Thymus (tissue), 11 donors: ENCODE measurements at regions not wholly inside any gene's neighbourhood (a gene's known extent, or its start where the extent isn't known, plus 50 kb on each side); places are given as distances from the start of the nearest gene placed in this dataset.
"Not testable (repeated sequence)": the region's sequence is repeated elsewhere in the genome, so short reads cannot be mapped to it uniquely, and the experiment has no call there.

Experiments used
- DNase-seq, 9 donors: peaks; one replicate each; pipeline ENCODE4 v3.0.0-alpha.2; 2013; ENCODE audit warnings: low spot score in 9 of 9, low read depth in 6 of 9, missing footprints in 1 of 9
- H3K27ac ChIP-seq, 2 donors: one replicate each; pipeline ENCODE4 v1.5.1; 2013; ENCODE audit warnings: control low read depth in 1 of 2, low read depth in 1 of 2, low read length in 1 of 2, mild to moderate bottlenecking in 1 of 2, moderate library complexity in 1 of 2
- H3K27me3 ChIP-seq, 2 donors: one replicate each; pipeline ENCODE4 v1.5.1; 2013; ENCODE audit warnings: low read length in 1 of 2; ENCODE audit not compliant: control insufficient read depth in 2 of 2, insufficient read depth in 1 of 2
- H3K36me3 ChIP-seq, 2 donors: one replicate each; pipeline ENCODE4 v1.5.1; 2013; ENCODE audit warnings: low read length in 1 of 2, mild to moderate bottlenecking in 1 of 2, moderate library complexity in 1 of 2; ENCODE audit not compliant: control insufficient read depth in 2 of 2, insufficient read depth in 2 of 2
- H3K4me1 ChIP-seq, 2 donors: one replicate each; pipeline ENCODE4 v1.5.1; 2013; ENCODE audit warnings: low read length in 2 of 2; ENCODE audit not compliant: control insufficient read depth in 2 of 2, insufficient read depth in 2 of 2
- H3K4me3 ChIP-seq, 2 donors: one replicate each; pipeline ENCODE4 v1.5.1; 2013; ENCODE audit warnings: low read length in 2 of 2, control low read depth in 1 of 2, mild to moderate bottlenecking in 1 of 2
- H3K9me3 ChIP-seq, 2 donors: one replicate each; pipeline ENCODE4 v1.5.1; 2013; ENCODE audit warnings: low read length in 1 of 2, mild to moderate bottlenecking in 1 of 2; ENCODE audit not compliant: control insufficient read depth in 2 of 2, insufficient read depth in 1 of 2
- WGBS: extraction: QIAGEN DNeasy Blood & Tissue Kit; methylation state at CpG from one replicate; pipeline ENCODE4 v1.1.7; 2013; 5-methylcytosine and 5-hydroxymethylcytosine counted together
- donor health status: healthy.

DNA sequence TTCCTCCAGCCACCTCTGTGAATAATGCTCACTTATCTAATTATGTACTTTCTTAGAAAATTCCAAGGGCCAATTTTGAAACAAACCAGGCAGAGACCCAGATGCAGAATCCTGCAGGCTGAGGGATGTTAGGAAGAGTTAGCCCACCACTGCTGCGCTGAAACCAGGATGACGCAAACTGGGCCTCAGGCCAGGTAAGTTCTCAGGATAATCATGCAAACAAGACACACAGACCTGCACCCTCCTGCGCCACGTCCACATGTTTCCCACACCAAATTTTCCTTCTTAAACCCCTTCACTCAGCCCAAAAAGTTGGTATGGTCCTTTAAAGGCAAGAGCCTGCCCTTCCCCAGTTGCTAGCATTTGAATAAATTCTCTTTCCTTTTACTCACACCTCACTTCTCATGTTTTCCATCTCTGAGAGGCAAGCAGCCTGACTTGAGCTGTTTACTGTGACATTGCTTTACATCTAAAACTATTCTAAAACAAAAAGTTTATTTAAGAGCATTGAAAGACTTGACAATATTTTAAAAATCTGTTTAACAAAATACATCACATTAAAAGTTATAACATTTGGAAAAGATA lies 887.1 kb downstream of the LRRIQ3 start:
- Histone ChIP-seq H3K4me1 (no peaks in the 10 kb centered on the region), H3K9me3 (no peaks in the 10 kb centered on the region), H3K36me3 (no peaks in the 10 kb centered on the region), H3K4me3 (no peak overlapping the region), H3K27me3 (no peaks in the 10 kb centered on the region), H3K27ac (no peak overlapping the region)
- WGBS = 76% methylated on average over 4 of the region's 4 CpGs
- DNase-seq = no peak

DNA sequence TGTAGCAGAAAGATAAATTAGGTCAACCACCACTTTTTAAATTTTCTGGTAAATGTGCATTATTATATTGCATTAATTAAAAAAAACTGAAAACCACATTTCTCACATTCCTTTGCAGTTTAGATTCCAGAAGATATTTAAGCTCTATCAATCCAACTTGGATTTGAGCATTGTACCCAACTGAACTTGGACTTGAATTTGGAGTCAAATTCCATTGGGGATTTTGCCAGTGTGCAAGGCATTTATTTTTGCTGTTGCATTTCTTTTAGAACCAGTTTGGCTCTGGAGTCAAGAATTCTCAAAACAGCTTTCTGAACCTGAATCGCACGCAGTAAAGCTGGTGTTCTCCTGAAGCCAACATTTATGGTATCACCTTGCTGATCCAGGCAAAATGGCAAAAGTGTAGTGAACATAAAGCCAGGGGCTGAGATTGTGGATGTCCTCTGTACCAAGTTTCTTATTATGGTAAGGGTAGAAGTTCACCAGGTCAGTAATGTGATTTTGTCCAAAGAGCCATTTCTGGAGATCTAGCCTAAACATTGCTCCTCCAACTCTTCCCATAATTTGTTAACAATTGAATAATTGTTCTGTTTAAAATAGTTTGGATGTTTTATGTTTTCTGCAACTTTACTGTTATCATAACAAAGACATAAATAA lies 890.9 kb downstream of the LRRIQ3 start:
- H3K36me3 ChIP-seq = no peaks in the 10 kb centered on the region
- no peak overlapping the region for H3K27ac ChIP-seq
- no peaks in the 10 kb centered on the region for H3K27me3 ChIP-seq
- WGBS = 96% methylated on average over 2 of the region's 2 CpGs
- no peak for DNase-seq
- no peak overlapping the region for H3K4me3 ChIP-seq
- no peaks in the 10 kb centered on the region for H3K4me1 ChIP-seq
- no peaks in the 10 kb centered on the region for H3K9me3 ChIP-seq

DNA sequence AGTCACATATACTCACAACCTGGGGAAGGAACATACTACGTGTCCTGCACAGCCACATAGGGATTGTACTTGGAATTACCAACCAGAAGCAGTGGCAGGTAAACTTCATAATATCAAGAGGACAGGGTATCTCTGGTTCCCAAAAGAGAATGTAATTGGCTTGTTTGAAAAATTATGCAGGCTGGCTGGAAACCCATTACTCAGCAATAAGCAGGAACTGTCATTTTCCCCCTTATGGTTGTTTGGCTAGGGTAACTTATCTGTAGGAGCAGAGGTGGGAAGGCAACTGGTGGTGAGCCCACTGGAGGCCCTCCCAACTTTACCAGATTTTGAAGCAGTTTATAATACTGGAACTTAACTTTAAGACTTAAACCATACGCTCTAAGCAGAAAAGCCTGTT lies 924.1 kb downstream of the LRRIQ3 start:
- Histone ChIP-seq H3K9me3 (peaks cover 0 to 6% of the 10 kb centered on the region in 2 donors), H3K4me1 (no peaks in the 10 kb centered on the region), H3K36me3 (no peaks in the 10 kb centered on the region), H3K27me3 (no peaks in the 10 kb centered on the region), H3K27ac (no peak overlapping the region), H3K4me3 (no peak overlapping the region)
- WGBS = 85% methylated on average over 2 of the region's 2 CpGs
- no peak for DNase-seq

DNA sequence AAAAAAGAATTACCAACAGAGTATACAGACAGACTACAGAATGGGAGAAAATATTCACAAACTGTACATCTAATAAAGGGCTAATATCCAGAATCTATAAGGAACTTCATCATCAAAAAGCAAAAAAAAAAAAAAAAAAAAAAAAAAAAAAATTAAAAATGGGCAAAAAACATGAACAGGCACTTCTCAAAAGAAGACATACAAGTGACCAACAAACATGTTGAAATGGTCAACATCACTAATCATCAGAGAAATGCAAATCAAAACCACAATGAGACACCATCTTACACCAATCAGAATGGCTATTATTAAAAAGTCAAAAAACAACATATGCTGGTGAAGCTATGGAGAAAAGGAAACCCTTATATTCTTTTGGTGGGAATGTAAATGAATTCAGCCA lies 952.8 kb downstream of the LRRIQ3 start:
- H3K36me3 ChIP-seq, H3K9me3 ChIP-seq, DNase-seq, H3K27ac ChIP-seq, H3K4me1 ChIP-seq, H3K27me3 ChIP-seq, H3K4me3 ChIP-seq: not testable (repeated sequence)

DNA sequence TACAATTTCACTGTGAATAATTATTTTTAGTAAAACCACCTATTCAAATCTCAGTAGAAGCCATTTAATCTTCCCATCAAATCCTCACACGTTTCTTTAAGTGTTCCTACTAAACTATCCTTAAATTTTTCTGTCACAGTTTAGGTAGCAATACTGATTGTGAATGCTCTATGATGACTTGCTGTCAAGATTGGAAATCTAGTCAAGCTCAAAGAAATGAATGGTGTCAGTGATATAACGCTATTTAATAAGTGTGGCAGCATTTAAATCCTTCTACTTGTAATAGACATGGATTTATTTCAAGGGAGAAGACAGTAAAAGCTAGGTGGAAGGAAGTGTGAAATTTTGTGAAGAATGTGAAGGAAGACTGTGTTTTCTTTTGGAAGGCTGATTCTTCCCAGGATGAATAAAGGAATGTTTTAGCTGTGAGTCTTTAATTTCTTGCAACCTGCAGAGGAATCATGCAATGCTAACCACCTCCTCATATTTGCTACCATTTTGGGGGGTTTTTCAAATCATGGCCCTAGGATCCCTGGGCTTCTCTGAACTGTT lies 936.7 kb upstream of the NEGR1 start:
- H3K27me3 ChIP-seq = no peaks in the 10 kb centered on the region
- H3K27ac ChIP-seq = no peak overlapping the region
- 60% methylated on average over 2 of the region's 2 CpGs for WGBS
- no peak for DNase-seq
- H3K4me3 ChIP-seq = no peak overlapping the region
- no peaks in the 10 kb centered on the region for H3K36me3 ChIP-seq
- H3K4me1 ChIP-seq = no peaks in the 10 kb centered on the region
- no peaks in the 10 kb centered on the region for H3K9me3 ChIP-seq

DNA sequence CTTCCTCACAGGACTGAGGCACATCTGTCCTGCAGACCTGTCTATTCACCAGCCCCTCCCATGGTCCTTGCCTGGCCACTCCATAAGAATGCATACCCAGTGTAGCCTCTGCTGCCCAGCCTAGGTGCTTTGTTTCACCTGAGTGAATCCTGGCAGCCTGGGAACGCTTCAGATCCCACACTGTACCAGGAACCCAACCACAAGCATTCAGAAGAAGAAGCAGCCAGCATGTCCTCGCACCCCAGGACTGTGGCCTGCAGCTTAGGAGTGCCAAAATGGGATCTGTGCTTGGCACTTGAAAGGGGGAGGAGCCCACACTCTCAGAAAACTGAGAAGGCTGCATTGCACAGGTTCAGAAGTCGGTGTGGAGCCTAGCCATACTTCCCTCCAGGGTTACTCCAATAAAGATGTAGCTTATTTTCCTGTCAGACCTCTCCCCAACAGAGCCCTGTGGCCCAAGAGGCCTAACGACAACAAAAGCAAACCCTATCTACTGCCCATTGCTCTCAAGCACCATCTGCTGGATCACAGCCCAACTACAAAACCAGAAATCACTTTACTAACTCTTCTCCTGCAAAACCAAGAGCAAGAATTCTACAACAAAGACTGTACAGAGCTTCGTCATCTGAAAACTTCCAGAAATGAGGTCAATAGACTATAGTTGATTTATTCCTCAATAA lies 923.1 kb upstream of the NEGR1 start:
- H3K9me3 ChIP-seq = peaks cover 0 to 7% of the 10 kb centered on the region in 2 donors
- WGBS = 75% methylated on average over 5 of the region's 5 CpGs
- H3K27me3 ChIP-seq = no peaks in the 10 kb centered on the region
- no peak overlapping the region for H3K4me3 ChIP-seq
- H3K27ac ChIP-seq = no peak overlapping the region
- no peak for DNase-seq
- H3K36me3 ChIP-seq = no peaks in the 10 kb centered on the region
- no peaks in the 10 kb centered on the region for H3K4me1 ChIP-seq

DNA sequence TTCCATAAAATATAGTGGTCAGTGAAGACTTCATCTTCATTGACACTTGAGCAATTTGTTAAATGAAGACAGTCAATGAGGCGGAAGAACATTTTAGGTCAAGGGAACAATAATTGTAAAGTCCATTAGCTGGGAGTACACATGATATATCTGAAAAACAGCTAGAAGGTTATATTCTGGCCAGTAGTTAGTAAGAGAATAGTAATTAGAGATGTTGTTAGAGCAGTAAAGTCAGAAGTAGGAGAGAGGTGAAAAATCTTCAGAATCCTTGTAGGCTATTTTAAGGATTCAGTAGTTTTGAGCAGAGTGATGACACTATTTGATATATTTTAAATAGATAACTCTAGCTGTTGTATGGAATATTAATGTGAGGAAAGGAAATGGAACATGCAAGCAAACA lies 915.6 kb upstream of the NEGR1 start:
- H3K4me1 ChIP-seq = no peaks in the 10 kb centered on the region
- peaks cover 0 to 6% of the 10 kb centered on the region in 2 donors for H3K9me3 ChIP-seq
- H3K27me3 ChIP-seq = no peaks in the 10 kb centered on the region
- WGBS = 99% methylated on average over 1 of the region's 1 CpG
- H3K27ac ChIP-seq = no peak overlapping the region
- no peaks in the 10 kb centered on the region for H3K36me3 ChIP-seq
- DNase-seq = no peak
- no peak overlapping the region for H3K4me3 ChIP-seq

DNA sequence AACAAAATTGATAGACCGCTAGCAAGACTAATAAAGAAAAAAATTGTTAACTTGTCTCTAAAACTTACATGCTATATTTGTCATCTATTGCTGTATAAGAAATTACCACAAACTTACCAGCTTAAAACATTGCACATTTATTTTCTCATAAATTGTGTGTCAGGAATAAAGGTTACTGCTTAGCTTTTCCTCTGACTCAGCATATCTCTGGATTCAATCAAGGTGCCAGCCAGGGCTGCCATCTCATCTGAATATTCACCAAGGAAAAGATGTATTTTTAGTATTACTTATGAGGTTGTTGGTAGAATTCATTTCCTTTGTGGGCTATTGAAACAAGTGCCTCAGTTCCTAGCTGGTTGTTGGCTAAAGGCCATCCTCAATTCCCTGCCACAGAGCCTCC lies 912.6 kb upstream of the NEGR1 start:
- H3K27ac ChIP-seq = no peak overlapping the region
- H3K36me3 ChIP-seq = no peaks in the 10 kb centered on the region
- no peak overlapping the region for H3K4me3 ChIP-seq
- H3K4me1 ChIP-seq = no peaks in the 10 kb centered on the region
- no peak for DNase-seq
- 96% methylated on average over 1 of the region's 1 CpG for WGBS
- peaks cover 0 to 6% of the 10 kb centered on the region in 2 donors for H3K9me3 ChIP-seq
- H3K27me3 ChIP-seq = no peaks in the 10 kb centered on the region

DNA sequence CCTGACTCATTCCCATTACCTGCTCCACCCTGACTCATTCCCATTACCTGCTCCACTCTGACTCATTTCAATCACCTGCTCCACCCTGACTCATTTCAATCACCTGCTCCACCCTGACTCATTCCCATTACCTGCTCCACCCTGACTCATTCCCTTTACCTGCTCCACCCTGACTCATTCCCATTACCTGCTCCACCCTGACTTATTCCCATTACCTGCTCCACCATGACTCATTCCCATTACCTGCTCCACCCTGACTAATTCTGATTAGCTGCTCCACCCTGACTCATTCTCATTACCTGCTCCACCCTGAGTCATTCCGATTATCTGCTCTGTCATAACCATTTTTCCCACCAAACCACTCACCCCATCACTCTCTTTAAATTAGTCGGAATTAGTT lies 901.2 kb upstream of the NEGR1 start:
- 92% methylated on average over 2 of the region's 2 CpGs for WGBS

More for the DNA sequence above, 901.2 kb upstream of the NEGR1 start:
- H3K9me3 ChIP-seq = peaks cover 0 to 15% of the 10 kb centered on the region in 2 donors
- not testable (repeated sequence) for DNase-seq, H3K36me3 ChIP-seq, H3K27ac ChIP-seq, H3K4me1 ChIP-seq, H3K4me3 ChIP-seq, H3K27me3 ChIP-seq
